ENCODE measurements at regions not wholly inside any gene's neighbourhood (a gene's known extent, or its start where the extent isn't known, plus 50 kb on each side); places are given as distances from the start of the nearest gene placed in this dataset.
"Not testable (repeated sequence)": the region's sequence is repeated elsewhere in the genome, so short reads cannot be mapped to it uniquely, and the experiment has no call there.

- intact Hi-C loops (cut with micrococcal nuclease), result no loop called here
Observed at GRCh38 chr7:115363916-115364315, 442.0 kb downstream of the MDFIC start.

- intact Hi-C loops (cut with micrococcal nuclease), result no loop called here
Observed at GRCh38 chr7:115359955-115360354, 438.1 kb downstream of the MDFIC start.

GRCh38 chr7:115359119-115359518 is 437.2 kb downstream of the MDFIC start:
- intact Hi-C loops (cut with micrococcal nuclease), result no loop called here

- intact Hi-C loops (cut with micrococcal nuclease), result no loop called here
Observed at GRCh38 chr7:115357703-115357999, 435.8 kb downstream of the MDFIC start.

- intact Hi-C loops (cut with micrococcal nuclease), result no loop called here
Observed at GRCh38 chr7:115356999-115357702, 435.3 kb downstream of the MDFIC start.

- intact Hi-C loops (cut with micrococcal nuclease), result no loop called here
Observed at GRCh38 chr7:115356139-115356746, 434.3 kb downstream of the MDFIC start.

- intact Hi-C loops (cut with micrococcal nuclease), result no loop called here
Observed at GRCh38 chr7:115354925-115355324, 433.0 kb downstream of the MDFIC start.

- intact Hi-C loops (cut with micrococcal nuclease), result no loop called here
Observed at GRCh38 chr7:115352375-115352774, 430.5 kb downstream of the MDFIC start.

GRCh38 chr7:115350764-115351163 is 428.9 kb downstream of the MDFIC start:
- intact Hi-C loops (cut with micrococcal nuclease), result no loop called here

GRCh38 chr7:115349635-115350034 is 427.7 kb downstream of the MDFIC start:
- intact Hi-C loops (cut with micrococcal nuclease), result no loop called here

- intact Hi-C loops (cut with micrococcal nuclease), result no loop called here
Observed at GRCh38 chr7:115346685-115347084, 424.8 kb downstream of the MDFIC start.

- intact Hi-C loops (cut with micrococcal nuclease), result no loop called here
Observed at GRCh38 chr7:115340828-115341227, 418.9 kb downstream of the MDFIC start.

GRCh38 chr7:115338016-115338415 is 416.1 kb downstream of the MDFIC start:
- intact Hi-C loops (cut with micrococcal nuclease), result no loop called here

GRCh38 chr7:115332691-115333090 is 410.8 kb downstream of the MDFIC start:
- intact Hi-C loops (cut with micrococcal nuclease), result no loop called here

- intact Hi-C loops (cut with micrococcal nuclease), result no loop called here
Observed at GRCh38 chr7:115329006-115329405, 407.1 kb downstream of the MDFIC start.

GRCh38 chr7:115328018-115328417 is 406.1 kb downstream of the MDFIC start:
- intact Hi-C loops (cut with micrococcal nuclease), result no loop called here

GRCh38 chr7:115327326-115327725 is 405.4 kb downstream of the MDFIC start:
- intact Hi-C loops (cut with micrococcal nuclease), result no loop called here

- intact Hi-C loops (cut with micrococcal nuclease), result no loop called here
Observed at GRCh38 chr7:115319541-115319940, 397.6 kb downstream of the MDFIC start.

GRCh38 chr7:115310316-115310715 is 388.4 kb downstream of the MDFIC start:
- intact Hi-C loops (cut with micrococcal nuclease), result not testable (repeated sequence)

GRCh38 chr7:115306586-115306985 is 384.7 kb downstream of the MDFIC start:
- intact Hi-C loops (cut with micrococcal nuclease), result no loop called here

GRCh38 chr7:115300231-115300870 is 378.5 kb downstream of the MDFIC start:
- intact Hi-C loops (cut with micrococcal nuclease), result no loop called here

- intact Hi-C loops (cut with micrococcal nuclease), result no loop called here
Observed at GRCh38 chr7:115299397-115300037, 377.6 kb downstream of the MDFIC start.

Measured in T-helper 1 cell treated with Interleukin-12 subunit alpha and Interleukin-12 subunit beta and Interleukin-4 antibody, amounts not matched to agents 30 ng/mL and 1 ng/mL, for 36 hours (primary cell).